SU-DHL-6 (cell line): ENCODE measurements at regions not wholly inside any gene's neighbourhood (a gene's known extent, or its start where the extent isn't known, plus 50 kb on each side); places are given as distances from the start of the nearest gene placed in this dataset.

Source experiments
- H2AFZ ChIP-seq: fragments of 200-600 bp; sonication (generic); 2 replicates; pipeline ENCODE4 v1.6.1; 2014; ENCODE audit warnings: low read depth, mild to moderate bottlenecking, moderate library complexity, mixed read lengths, antibody characterized with exemption, low read length; ENCODE audit not compliant: severe bottlenecking
- H3F3A ChIP-seq: fragments of 200-600 bp; shearing (Covaris generic); 2 replicates; pipeline ENCODE4 v1.6.0; 2016; ENCODE audit warnings: antibody characterized with exemption, mild to moderate bottlenecking; ENCODE audit not compliant: insufficient read depth
- H3K27ac ChIP-seq: fragments of 200-600 bp; sonication (generic); 2 replicates; pipeline ENCODE4 v1.5.1; 2016; ENCODE audit warnings: low read depth, mild to moderate bottlenecking, low read length, moderate library complexity, mixed read lengths
- H3K27me3 ChIP-seq: fragments of 200-600 bp; sonication (generic), shearing (Covaris generic); 2 replicates; pipeline ENCODE4 v1.6.0; 2014; ENCODE audit warnings: mild to moderate bottlenecking, low read length
- H3K36me3 ChIP-seq: fragments of 200-600 bp; sonication (generic); 2 replicates; pipeline ENCODE4 v1.6.1; 2014; ENCODE audit warnings: mild to moderate bottlenecking, low read length, mixed read lengths
- H3K4me2 ChIP-seq: fragments of 300-600, 200-600 bp; shearing (Covaris generic), sonication (generic); 2 replicates; pipeline ENCODE4 v1.6.0; 2014; ENCODE audit warnings: low read length, low read depth, mild to moderate bottlenecking; ENCODE audit not compliant: poor library complexity, severe bottlenecking
- H3K4me3 ChIP-seq: fragments of 200-600 bp; sonication (generic); 2 replicates; pipeline ENCODE4 v1.5.1; 2014; ENCODE audit warnings: antibody characterized with exemption, low read length, mild to moderate bottlenecking, mixed read lengths; ENCODE audit not compliant: insufficient read depth, poor library complexity, severe bottlenecking
- H3K79me2 ChIP-seq: fragments of 200-600 bp; sonication (generic); 2 replicates; pipeline ENCODE4 v1.6.1; 2014; ENCODE audit warnings: mild to moderate bottlenecking, low read length, moderate library complexity; ENCODE audit not compliant: insufficient read depth
- H3K9ac ChIP-seq: fragments of 200-600 bp; sonication (generic); 2 replicates; pipeline ENCODE4 v1.7.0; 2014; ENCODE audit warnings: mild to moderate bottlenecking, low read length
- H3K9me2 ChIP-seq: fragments of 200-600 bp; sonication (generic); replicated peaks from 2 replicates; pipeline ENCODE4 v1.6.1; 2014; ENCODE audit warnings: low read length; ENCODE audit not compliant: insufficient read depth
- H3K9me3 ChIP-seq: fragments of 200-600 bp; sonication (generic); 2 replicates; pipeline ENCODE4 v1.6.1; 2014; ENCODE audit warnings: low read length, mixed read lengths; ENCODE audit not compliant: insufficient read depth
- H4K20me1 ChIP-seq: fragments of 200-600 bp; sonication (generic); 2 replicates; pipeline ENCODE4 v1.6.1; 2014; ENCODE audit warnings: low read depth, mild to moderate bottlenecking, antibody characterized with exemption, low read length, moderate library complexity, mixed read lengths
- CTCF ChIP-seq: fragments of 200-600 bp; sonication (generic); IDR thresholded peaks from one replicate; pipeline ENCODE4 v1.5.1; 2017; ENCODE audit warnings: antibody characterized with exemption, mild to moderate bottlenecking, low read length, moderate library complexity; ENCODE audit not compliant: insufficient read depth, poor library complexity, severe bottlenecking
- EZH2phosphoT487 ChIP-seq: fragments of 200-600 bp; sonication (generic), shearing (Covaris generic); conservative IDR thresholded peaks from 2 replicates; pipeline ENCODE4 v1.6.1; 2018; ENCODE audit warnings: mild to moderate bottlenecking, antibody characterized with exemption, low read length, moderate library complexity, mixed read lengths

- Histone ChIP-seq H3K27me3 (no peaks in the 10 kb centered on the region), H3K27ac (no peak overlapping the region), H3K4me2 (no peak overlapping the region), H4K20me1 (no peaks in the 10 kb centered on the region), H3K9ac (no peak overlapping the region), H3F3A (no peaks in the 10 kb centered on the region), H3K9me3 (no peaks in the 10 kb centered on the region), H3K4me3 (no peak overlapping the region), H3K79me2 (no peaks in the 10 kb centered on the region), H2AFZ (no peak overlapping the region), H3K9me2 (no peaks in the 10 kb centered on the region), H3K36me3 (no peaks in the 10 kb centered on the region)
- TF ChIP-seq EZH2phosphoT487 (no peak), CTCF (no peak)
These were observed 97.2 kb upstream of the MSX1 start for GRCh38 chr4:4762300-4762699.

- TF ChIP-seq EZH2phosphoT487: no peak
- TF ChIP-seq CTCF: peak; percentile 25
- H3K9me3 ChIP-seq: no peaks in the 10 kb centered on the region
- no peak overlapping the region for H3K27ac ChIP-seq
- no peaks in the 10 kb centered on the region for H3K27me3 ChIP-seq
- H3K36me3 ChIP-seq: no peaks in the 10 kb centered on the region
- no peak overlapping the region for H3K4me2 ChIP-seq
- H4K20me1 ChIP-seq: no peaks in the 10 kb centered on the region
- no peak overlapping the region for H3K4me3 ChIP-seq
- no peak overlapping the region for H3K9ac ChIP-seq
- H2AFZ ChIP-seq: no peak overlapping the region
- H3F3A ChIP-seq: no peaks in the 10 kb centered on the region
- no peaks in the 10 kb centered on the region for H3K9me2 ChIP-seq
- no peaks in the 10 kb centered on the region for H3K79me2 ChIP-seq
These were observed 98.1 kb upstream of the MSX1 start for GRCh38 chr4:4761128-4761982.

GRCh38 chr4:4759883-4760282, 99.6 kb upstream of the MSX1 start:
- H3K36me3 ChIP-seq: no peaks in the 10 kb centered on the region

More at GRCh38 chr4:4759883-4760282, 99.6 kb upstream of the MSX1 start:
- no peak overlapping the region for H3K9ac ChIP-seq
- H4K20me1 ChIP-seq: no peaks in the 10 kb centered on the region
- H3K4me3 ChIP-seq: no peak overlapping the region
- no peaks in the 10 kb centered on the region for H3K9me3 ChIP-seq
- H3F3A ChIP-seq: no peaks in the 10 kb centered on the region
- H2AFZ ChIP-seq: no peak overlapping the region
- TF ChIP-seq EZH2phosphoT487 (no peak), CTCF (no peak)
- no peak overlapping the region for H3K27ac ChIP-seq
- no peaks in the 10 kb centered on the region for H3K27me3 ChIP-seq
- no peaks in the 10 kb centered on the region for H3K79me2 ChIP-seq
- H3K9me2 ChIP-seq: no peaks in the 10 kb centered on the region
- H3K4me2 ChIP-seq: no peak overlapping the region
